VCaP (cell line): ENCODE measurements at regions not wholly inside any gene's neighbourhood (a gene's known extent, or its start where the extent isn't known, plus 50 kb on each side); places are given as distances from the start of the nearest gene placed in this dataset.

Experiments
- H3K27ac ChIP-seq: fragments of 450-650 bp; 2 replicates; pipeline ENCODE4 v1.5.1; 2017
- CTCF ChIP-seq: fragments of 450-650 bp; conservative IDR thresholded peaks from 2 replicates; pipeline ENCODE4 v1.5.1; 2017; ENCODE audit warnings: mild to moderate bottlenecking, moderate library complexity

GRCh38 chr4:10295301-10295700 is 161.9 kb downstream of the ZNF518B start:
- no peak for TF ChIP-seq CTCF
- H3K27ac ChIP-seq = no peak overlapping the region

DNA sequence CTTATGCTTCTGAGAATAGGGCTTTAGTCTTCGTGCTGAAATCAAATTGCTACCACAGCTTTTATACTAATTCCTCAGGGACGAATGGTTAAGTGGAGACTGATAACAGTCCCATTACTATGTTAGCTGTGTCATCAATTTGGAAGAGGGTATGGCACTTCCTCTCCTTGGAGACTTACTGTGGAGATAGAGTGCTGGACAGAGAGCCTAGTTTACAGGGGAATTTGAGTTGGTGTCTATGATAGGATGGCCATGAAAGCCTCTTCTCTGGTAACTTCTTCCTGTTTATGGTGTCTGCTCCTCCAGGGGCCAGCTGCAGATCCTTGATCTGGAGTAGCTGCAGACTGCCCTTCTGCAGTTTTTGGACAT is 167.7 kb downstream of the ZNF518B start:
- no peak for TF ChIP-seq CTCF
- no peak overlapping the region for H3K27ac ChIP-seq

DNA sequence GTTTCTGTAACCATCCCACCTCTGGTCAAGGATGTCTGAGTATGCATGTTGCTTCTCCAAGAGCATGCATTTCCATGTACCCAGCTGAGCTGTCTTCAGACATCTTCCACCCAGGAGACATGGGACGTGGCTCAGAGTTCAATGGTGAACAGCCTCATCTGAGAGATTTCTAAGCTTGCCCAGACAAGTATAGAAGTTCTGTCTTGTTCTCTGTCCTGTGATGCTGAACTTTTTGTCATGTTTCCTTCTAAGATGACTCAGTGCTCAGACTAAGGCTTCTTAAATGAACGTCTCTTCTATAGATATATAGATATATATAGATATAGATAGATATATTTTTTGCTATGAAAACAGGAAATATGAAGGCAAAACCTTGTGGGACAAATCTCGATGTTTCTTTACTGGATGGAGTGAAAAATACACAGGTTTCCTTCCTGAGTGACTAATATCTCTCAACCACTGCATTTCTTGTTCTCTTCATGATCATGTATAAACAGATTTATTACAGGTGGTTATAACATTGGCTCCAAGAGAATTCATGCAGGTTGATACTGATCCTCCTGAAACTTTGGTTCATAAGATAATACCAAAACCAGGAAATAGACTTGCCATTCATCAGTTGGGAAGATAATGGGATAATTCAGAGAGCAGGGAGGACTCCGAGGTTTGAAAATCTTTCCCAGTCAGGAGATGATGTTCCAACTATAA is 168.2 kb downstream of the ZNF518B start:
- H3K27ac ChIP-seq = no peak overlapping the region
- no peak for TF ChIP-seq CTCF

DNA sequence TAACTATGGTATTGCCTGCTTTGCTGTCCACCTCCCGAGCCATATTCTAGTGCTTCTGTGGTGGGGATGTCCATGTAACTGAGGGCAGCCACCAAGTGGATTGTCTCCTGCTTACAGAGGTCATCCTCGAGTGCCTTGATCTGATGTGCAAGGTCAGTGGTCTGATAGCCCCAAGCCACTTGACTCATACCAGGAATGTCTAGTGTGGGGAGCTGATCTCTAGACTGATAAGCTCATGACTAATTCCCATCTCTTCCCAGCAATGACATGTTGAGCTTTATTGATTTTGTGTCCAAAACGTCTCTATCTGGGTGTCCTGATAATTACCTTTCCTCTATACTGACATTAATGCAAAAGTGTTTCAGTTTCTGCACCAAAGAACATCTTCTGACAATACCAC is 168.4 kb upstream of the WDR1 start:
- H3K27ac ChIP-seq = no peak overlapping the region
- no peak for TF ChIP-seq CTCF

- TF ChIP-seq CTCF = no peak
- no peak overlapping the region for H3K27ac ChIP-seq
These were observed 167.2 kb upstream of the WDR1 start for GRCh38 chr4:10283761-10284160.

DNA sequence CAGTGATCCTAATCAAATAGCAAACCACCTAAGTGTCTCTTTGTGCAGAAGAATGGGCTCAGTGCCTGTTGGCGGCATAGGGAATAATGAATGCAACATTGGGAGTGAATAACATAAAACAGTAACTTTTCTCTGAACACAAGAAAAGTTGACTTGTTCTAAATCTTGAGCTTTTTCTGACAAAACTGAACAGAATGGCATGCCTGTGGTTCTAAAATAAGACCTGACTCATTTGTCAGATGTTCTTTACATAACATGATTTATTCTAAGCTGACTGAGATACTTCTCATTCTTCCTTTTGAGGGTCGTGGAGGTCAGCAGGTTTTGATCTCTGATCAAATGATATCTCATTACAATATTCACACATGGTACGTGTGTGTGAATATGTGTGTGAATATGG is 165.4 kb upstream of the WDR1 start:
- H3K27ac ChIP-seq = no peak overlapping the region
- no peak for TF ChIP-seq CTCF

DNA sequence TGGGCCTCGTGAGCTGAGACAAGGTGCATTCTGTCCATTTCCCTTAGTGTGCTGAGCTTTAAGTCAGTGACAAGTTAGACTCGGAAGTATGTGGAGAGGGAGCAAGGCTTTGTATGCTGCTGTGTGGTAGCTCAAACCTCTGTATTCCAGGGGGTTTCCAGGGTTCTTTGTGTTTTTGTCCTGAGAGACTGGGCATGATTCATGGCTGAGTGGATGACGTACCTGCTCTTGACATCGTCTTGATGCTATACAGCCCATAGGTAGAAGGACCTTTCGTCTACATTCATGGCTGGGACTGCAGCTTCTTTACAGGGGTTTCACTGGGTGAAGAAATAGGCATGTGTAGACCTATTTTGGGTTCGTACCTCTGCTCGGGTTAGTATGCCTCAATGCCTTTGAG is 162.7 kb upstream of the WDR1 start:
- TF ChIP-seq CTCF = no peak
- H3K27ac ChIP-seq = no peak overlapping the region
